Suprapubic skin (tissue), 4 donors: ENCODE measurements at regions not wholly inside any gene's neighbourhood (a gene's known extent, or its start where the extent isn't known, plus 50 kb on each side); places are given as distances from the start of the nearest gene placed in this dataset.

Experiments used
- DNase-seq, 2 donors: peaks; one replicate each; pipeline ENCODE4 v3.0.0-alpha.2; 2019; ENCODE audit warnings: low spot score in 2 of 2
- H3K27ac ChIP-seq: fragments of 200-600 bp; sonication (generic); one replicate; pipeline ENCODE4 v1.5.1; 2019
- H3K27me3 ChIP-seq: fragments of 200-600 bp; sonication (generic); one replicate; pipeline ENCODE4 v1.5.1; 2019
- H3K36me3 ChIP-seq: fragments of 200-600 bp; sonication (generic); one replicate; pipeline ENCODE4 v1.5.1; 2019
- H3K4me1 ChIP-seq: fragments of 200-600 bp; sonication (generic); one replicate; pipeline ENCODE4 v1.5.1; 2019
- H3K4me3 ChIP-seq: fragments of 200-600 bp; sonication (generic); one replicate; pipeline ENCODE4 v1.5.1; 2019; ENCODE audit warnings: mild to moderate bottlenecking
- H3K9me3 ChIP-seq: fragments of 200-600 bp; sonication (generic); one replicate; pipeline ENCODE4 v1.5.1; 2019
- CTCF ChIP-seq, 2 donors: fragments of 200-600 bp in 1 of 2; fragments of 450-650 bp in 1 of 2; sonication (generic) in 1 of 2; IDR thresholded peaks; one replicate each; pipeline ENCODE4 v1.5.1; 2016 to 2019; ENCODE audit warnings: antibody characterized with exemption in 2 of 2, mild to moderate bottlenecking in 1 of 2, moderate library complexity in 1 of 2
- EP300 ChIP-seq: sonication (generic); formaldehyde crosslinking; IDR thresholded peaks from one replicate; pipeline ENCODE4 v1.6.1; 2017; ENCODE audit warnings: antibody characterized with exemption
- POLR2A ChIP-seq, 2 donors: fragments of 450-650 bp; IDR thresholded peaks; one replicate each; pipeline ENCODE4 v1.6.1; 2017; ENCODE audit warnings: antibody characterized with exemption in 2 of 2, mild to moderate bottlenecking in 2 of 2, moderate library complexity in 2 of 2
- POLR2AphosphoS5 ChIP-seq, 3 donors: sonication (generic); formaldehyde crosslinking; IDR thresholded peaks; one replicate each; pipeline ENCODE4 v1.6.1; 2017; ENCODE audit warnings: antibody characterized with exemption in 3 of 3
- WGBS: methylation state at CpG from one replicate; pipeline ENCODE4 v1.1.5; 2018; 5-methylcytosine and 5-hydroxymethylcytosine counted together

GRCh38 chr5:57805170-57805569 lies 322.6 kb upstream of the ACTBL2 start:
- H3K4me3 ChIP-seq: no peak overlapping the region
- no peak for TF ChIP-seq POLR2AphosphoS5 (IDR thresholded peaks at IDR 0.05)
- TF ChIP-seq CTCF (IDR thresholded peaks at IDR 0.05): no peak
- TF ChIP-seq EP300: no peak
- no peak for TF ChIP-seq POLR2A (IDR thresholded peaks at IDR 0.05)

GRCh38 chr5:57804505-57804904 lies 321.9 kb upstream of the ACTBL2 start:
- DNase-seq: no peak
- H3K9me3 ChIP-seq: no peaks in the 10 kb centered on the region
- no peaks in the 10 kb centered on the region for H3K27me3 ChIP-seq
- WGBS: 89% methylated on average over 1 of the region's 1 CpG
- no peaks in the 10 kb centered on the region for H3K36me3 ChIP-seq
- H3K27ac ChIP-seq: no peak overlapping the region
- no peaks in the 10 kb centered on the region for H3K4me1 ChIP-seq
- no peak for TF ChIP-seq EP300
- no peak for TF ChIP-seq POLR2AphosphoS5 (IDR thresholded peaks at IDR 0.05)
- no peak for TF ChIP-seq CTCF (IDR thresholded peaks at IDR 0.05)
- no peak for TF ChIP-seq POLR2A (IDR thresholded peaks at IDR 0.05)
- H3K4me3 ChIP-seq: no peak overlapping the region

More at GRCh38 chr5:57805170-57805569, 322.6 kb upstream of the ACTBL2 start:
- Histone ChIP-seq H3K9me3 (no peaks in the 10 kb centered on the region), H3K36me3 (no peaks in the 10 kb centered on the region), H3K4me1 (no peaks in the 10 kb centered on the region), H3K27ac (no peak overlapping the region), H3K27me3 (no peaks in the 10 kb centered on the region)
- no peak for DNase-seq

GRCh38 chr5:57804007-57804444 lies 321.4 kb upstream of the ACTBL2 start:
- TF ChIP-seq CTCF (IDR thresholded peaks at IDR 0.05) (no peak), POLR2A (IDR thresholded peaks at IDR 0.05) (no peak), EP300 (no peak), POLR2AphosphoS5 (IDR thresholded peaks at IDR 0.05) (no peak)
- no peaks in the 10 kb centered on the region for H3K27me3 ChIP-seq
- no peak for DNase-seq
- H3K4me3 ChIP-seq: no peak overlapping the region
- no peak overlapping the region for H3K27ac ChIP-seq
- H3K9me3 ChIP-seq: no peaks in the 10 kb centered on the region
- H3K4me1 ChIP-seq: no peaks in the 10 kb centered on the region
- no peaks in the 10 kb centered on the region for H3K36me3 ChIP-seq
- WGBS: 63% methylated on average over 2 of the region's 2 CpGs

- no peaks in the 10 kb centered on the region for H3K36me3 ChIP-seq
- no peak for DNase-seq
- TF ChIP-seq POLR2AphosphoS5 (IDR thresholded peaks at IDR 0.05) (no peak), CTCF (IDR thresholded peaks at IDR 0.05) (no peak), EP300 (no peak), POLR2A (IDR thresholded peaks at IDR 0.05) (no peak)
- H3K27ac ChIP-seq: no peak overlapping the region
- no peak overlapping the region for H3K4me3 ChIP-seq
- no peaks in the 10 kb centered on the region for H3K9me3 ChIP-seq
- 79% methylated on average over 3 of the region's 3 CpGs for WGBS
- H3K27me3 ChIP-seq: no peaks in the 10 kb centered on the region
- H3K4me1 ChIP-seq: no peaks in the 10 kb centered on the region
Observed at GRCh38 chr5:57802131-57802530, 319.5 kb upstream of the ACTBL2 start.

- TF ChIP-seq POLR2A (IDR thresholded peaks at IDR 0.05) (no peak), CTCF (IDR thresholded peaks at IDR 0.05) (no peak)
- H3K36me3 ChIP-seq: no peaks in the 10 kb centered on the region
- DNase-seq: no peak
- no peaks in the 10 kb centered on the region for H3K4me1 ChIP-seq
- H3K9me3 ChIP-seq: no peaks in the 10 kb centered on the region
- no peaks in the 10 kb centered on the region for H3K27me3 ChIP-seq
- WGBS: 85% methylated on average over 1 of the region's 1 CpG
- H3K4me3 ChIP-seq: no peak overlapping the region
- H3K27ac ChIP-seq: no peak overlapping the region
Observed at GRCh38 chr5:57795203-57795602, 312.6 kb upstream of the ACTBL2 start.
